ENCODE measurements at regions not wholly inside any gene's neighbourhood (a gene's known extent, or its start where the extent isn't known, plus 50 kb on each side); places are given as distances from the start of the nearest gene placed in this dataset.
"Not testable (repeated sequence)": the region's sequence is repeated elsewhere in the genome, so short reads cannot be mapped to it uniquely, and the experiment has no call there.

DNA sequence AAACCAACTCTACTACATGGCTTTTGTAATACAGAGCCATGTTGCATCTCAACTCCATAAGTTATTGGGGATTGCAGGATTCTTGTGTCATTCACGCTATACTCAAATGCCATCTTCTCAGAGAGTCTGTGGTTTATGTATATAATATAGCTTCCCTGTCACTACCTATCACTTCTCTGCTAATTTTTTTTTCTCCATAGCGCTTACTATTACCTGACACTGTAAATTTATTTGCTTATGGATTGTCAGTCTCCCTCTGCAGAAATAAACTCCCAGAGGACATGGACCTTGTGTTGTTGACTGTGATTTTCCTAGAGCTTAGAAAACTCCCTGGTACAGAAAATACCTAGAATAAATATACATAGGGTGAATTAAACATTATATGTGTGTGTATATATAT lies 990.5 kb downstream of the TBL1XR1 start:
- no peak for DNase-seq (ENCODE audit: low read depth in 2 of 2)

DNA sequence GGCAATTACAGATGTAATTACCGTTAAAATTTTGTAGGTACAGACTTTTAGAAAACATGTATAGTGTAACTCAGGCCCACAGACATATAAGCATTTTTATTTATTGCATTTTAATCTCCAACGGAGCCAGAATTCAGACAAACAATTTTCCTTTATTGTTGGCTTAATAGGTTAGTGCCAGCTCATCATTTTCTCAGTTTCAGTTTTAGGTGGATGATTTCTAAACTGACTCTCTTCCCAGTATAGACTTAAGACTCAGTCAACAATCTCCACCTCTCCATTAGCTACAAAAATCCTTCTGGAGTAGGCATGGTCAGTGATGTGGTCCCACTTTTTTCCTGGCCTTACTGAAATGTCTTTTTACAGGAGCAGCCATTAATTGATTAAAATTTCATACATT lies 994.6 kb downstream of the TBL1XR1 start:
- DNase-seq (ENCODE audit: low read depth in 2 of 2), result no peak

DNA sequence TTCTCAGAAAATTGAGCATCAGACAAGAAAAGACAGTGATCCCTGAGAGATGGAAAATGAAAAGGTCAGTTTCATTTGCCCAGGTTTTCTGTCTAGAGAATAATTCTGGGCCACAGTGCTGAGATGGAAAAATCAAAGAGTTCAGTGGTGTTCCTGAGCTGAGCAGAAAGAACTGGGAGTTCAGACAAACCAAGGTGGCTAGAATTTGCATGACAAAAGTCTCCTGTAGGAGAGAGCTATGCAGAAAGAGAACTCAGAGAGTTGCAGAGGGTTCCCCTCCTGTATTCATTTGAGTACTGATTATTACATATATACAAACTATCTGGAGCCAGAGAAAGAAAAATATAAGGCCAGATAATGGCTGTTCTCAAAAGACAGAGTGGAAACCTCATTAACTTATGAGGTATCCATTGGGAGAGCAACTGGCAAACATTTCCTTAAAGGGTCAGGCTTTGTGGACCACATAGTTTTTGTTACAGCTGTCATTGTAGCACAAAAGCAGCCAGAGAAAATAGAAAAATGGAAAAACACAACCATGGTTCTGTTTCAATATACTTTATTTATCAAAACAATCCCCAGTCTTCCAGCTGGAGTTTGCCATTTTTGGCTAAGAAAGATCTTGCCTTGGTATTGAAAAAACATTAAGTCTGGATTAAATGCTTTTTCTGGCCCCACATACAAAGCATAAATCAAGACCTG lies 1004.1 kb downstream of the TBL1XR1 start:
- no peak for DNase-seq (ENCODE audit: low read depth in 2 of 2)

DNA sequence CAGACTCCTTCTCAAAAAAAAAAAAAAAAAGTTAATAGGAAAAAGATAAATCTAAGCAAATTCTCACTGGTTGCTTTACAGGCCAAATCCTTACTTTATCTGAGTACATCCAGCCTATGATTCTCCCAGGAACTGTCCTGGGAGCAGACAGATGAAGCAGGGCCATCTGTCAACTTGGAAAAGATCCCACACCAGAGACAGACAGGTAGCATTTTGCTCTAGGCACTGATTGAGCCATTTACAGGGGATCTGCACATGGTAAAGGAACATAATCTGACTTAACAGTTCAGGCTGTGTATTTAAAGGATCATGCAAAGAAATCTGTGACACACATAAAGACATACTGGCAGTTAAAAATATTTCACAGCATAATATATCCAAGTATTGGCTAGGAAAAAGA lies 1006.5 kb downstream of the TBL1XR1 start:
- DNase-seq (ENCODE audit: low read depth in 2 of 2), result no peak

DNA sequence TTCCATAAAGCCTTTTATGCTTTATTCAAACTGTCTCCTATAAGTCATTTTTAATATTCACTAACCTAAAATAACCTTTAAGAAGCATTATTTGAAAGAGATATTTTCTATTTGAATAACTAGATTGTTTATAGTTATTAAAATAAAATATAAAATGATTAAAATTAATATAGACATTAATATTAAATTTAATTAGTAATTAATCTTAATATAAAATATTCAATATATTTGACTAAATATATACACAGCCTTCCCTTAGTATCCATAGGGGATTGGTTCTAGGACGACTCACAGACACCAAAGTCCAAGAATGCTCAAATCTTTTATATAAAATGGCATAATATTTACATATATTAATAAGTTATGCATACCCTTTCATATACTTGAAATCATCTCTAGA lies 1014.1 kb downstream of the TBL1XR1 start:
- DNase-seq (ENCODE audit: low read depth in 2 of 2), result no peak

DNA sequence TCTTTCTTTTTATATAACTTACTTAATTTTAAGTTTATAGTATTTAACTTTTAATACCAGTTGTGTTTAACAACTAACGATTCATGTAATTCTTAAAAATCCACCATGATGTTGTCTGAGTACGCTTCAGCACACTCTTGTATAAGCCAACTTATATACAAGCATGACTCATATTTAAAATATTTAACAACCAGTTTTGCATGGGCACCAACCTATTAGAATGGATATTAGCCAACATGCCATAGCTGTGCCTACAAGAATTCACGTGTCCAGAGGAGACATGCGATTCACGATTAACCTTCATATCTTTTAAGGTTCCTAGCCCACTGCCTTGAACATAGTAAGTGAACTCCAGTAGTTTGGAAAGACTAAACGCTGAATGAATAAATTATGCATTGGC lies 1023.2 kb downstream of the TBL1XR1 start:
- no peak for DNase-seq (ENCODE audit: low read depth in 2 of 2)

DNA sequence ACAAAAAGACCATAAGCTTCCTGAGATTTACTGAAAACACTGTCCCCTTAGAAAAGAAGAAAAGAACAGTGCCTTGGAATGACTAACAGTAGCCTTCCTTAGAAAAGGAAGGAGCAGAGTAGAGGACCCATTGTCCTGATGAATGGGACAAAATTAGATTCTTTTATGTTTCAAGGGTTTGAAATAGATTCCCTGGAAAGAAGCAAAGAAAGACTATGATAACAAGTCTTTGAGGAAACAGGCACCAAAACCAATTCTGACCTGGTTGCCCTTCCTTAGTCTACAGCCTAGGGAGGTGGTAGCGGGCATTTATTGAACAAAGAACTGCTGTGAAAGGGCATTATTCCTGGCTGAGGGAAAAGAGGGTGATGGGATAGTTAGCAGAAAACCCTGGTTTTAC lies 1024.8 kb downstream of the TBL1XR1 start:
- no peak for DNase-seq (ENCODE audit: low read depth in 2 of 2)

DNA sequence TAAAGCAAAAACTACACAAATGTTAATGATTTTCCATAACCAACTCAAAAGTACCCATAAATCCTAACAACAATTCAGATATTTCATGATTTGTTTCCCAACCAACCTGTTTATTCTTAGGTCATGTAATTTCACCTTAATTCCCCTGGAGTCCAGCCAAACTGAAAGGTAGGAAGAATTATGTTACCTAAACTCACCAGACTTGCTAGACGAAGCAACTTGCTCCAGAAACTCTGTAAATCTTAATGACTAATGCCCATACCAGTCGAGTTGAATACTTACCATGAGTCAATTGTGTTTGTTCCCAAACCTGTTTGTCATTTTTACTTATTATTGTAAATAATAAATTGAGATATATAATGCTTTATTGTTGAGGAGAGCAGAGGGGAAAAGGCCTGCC lies 1030.0 kb downstream of the TBL1XR1 start:
- DNase-seq (ENCODE audit: low read depth in 2 of 2), result no peak

DNA sequence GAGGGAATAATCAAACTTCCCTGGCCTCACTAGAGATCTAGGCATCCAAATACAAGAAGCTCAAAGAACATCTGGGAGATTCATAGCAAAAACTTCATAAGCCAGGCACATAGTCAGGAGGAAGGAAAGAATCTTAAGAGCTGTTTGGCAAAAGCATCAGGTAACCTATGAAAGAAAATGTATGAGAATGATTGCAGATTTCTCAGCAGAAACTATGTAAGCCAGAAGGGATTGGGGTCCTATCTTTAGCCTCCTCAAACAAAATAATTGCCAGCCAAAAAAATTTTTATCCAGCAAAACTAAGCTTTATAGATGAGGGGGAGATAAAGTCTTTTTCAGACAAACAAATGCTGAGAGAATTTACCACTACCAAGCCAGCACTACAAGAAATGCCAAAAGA lies 1036.3 kb downstream of the TBL1XR1 start:
- no peak for DNase-seq (ENCODE audit: low read depth in 2 of 2)

DNA sequence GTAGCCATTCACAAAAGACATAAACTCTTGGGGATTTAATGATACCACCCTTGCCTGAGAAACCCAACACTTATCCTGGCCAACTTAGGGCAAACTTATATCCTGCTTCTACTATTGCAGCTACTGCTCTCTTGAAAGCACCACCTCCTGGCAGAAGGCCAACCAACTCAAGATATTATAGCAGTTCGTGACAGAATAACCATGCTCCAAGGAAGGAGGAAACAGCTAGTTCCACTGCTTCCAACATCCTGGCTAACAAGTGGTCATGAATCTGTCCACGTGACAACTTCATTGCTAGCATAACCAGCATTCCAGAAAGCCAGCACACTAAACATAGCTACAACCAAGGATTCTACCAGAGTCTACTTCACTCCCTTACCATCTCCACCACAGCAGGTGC lies 1037.5 kb downstream of the TBL1XR1 start:
- DNase-seq (ENCODE audit: low read depth in 2 of 2), result no peak

DNA sequence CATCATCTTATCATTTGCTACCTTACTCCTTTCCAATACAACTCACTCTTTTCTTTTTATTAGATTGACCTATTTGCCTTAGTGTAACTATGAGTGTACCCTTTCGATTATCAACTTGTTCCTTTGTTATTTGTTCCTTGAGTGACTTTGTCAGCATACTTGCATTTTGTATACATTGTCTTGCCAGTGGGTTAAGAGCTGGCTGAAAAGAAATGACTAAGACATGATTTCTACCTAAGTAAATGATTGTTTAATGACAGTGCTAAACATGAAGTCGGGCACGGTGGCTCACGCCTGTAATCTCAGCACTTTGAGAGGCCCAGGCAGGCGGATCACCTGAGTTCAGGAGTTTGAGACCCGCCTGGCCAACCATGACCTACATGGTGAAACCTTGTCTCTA lies 1042.3 kb downstream of the TBL1XR1 start:
- DNase-seq (ENCODE audit: low read depth in 2 of 2), result no peak

DNA sequence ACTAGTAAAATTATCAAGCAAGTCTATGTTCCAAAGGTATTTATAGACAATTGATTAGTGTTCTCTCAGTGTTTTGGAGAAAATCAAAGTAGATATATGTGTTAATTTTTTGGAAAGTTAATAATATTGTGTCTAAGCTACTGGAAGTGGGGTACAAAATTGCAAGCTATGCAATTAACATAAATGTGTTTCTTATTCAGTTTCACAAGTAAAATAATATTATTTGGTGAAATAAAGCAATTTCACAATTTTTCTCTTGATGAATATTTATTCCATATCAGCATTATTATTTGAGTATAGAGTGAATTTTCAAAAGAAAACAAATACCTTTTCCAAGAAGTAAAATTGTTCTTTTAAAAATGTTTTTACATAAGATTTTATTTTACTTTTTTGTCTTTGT lies 1047.7 kb downstream of the TBL1XR1 start:
- no peak for DNase-seq (ENCODE audit: low read depth in 2 of 2)

DNA sequence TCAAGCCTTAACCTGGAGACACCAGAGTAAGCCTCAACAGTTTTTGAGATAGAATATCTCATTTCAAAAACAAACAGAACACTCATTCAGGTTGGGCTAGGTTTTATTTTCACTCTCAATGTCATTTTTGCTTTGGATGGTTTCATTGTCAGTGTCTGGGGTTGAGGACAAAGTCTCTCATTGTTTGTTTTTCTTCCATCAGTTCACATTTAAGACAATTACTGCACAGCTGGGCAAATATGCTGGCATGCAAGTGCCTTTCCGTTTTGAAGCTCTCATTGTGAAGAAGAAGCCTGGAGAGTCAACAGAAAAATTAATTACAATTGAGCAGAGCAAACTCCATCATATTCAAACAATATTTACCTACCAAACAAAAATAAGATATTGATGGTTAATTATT lies 1050.0 kb downstream of the TBL1XR1 start:
- no peak for DNase-seq (ENCODE audit: low read depth in 2 of 2)

DNA sequence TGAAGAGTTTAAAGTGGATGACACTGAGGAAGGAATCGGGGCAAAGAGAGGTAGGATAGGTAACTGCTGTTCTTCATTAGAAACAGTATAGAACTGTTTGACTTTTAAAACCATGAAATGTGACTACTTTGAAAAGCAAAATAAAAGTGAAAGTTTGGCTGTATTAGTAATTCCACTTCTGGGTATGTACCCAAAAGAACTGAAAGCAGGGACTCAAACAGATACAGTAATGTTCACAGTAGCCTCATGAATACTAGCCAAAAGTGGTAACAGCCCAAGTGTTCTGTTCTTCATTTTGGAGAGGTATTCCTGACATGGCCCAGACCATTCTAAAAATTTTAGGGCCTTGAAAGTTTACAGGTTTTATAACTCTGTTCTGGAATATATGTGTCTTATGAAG lies 1055.4 kb downstream of the TBL1XR1 start:
- DNase-seq (ENCODE audit: low read depth in 2 of 2), result no peak

DNA sequence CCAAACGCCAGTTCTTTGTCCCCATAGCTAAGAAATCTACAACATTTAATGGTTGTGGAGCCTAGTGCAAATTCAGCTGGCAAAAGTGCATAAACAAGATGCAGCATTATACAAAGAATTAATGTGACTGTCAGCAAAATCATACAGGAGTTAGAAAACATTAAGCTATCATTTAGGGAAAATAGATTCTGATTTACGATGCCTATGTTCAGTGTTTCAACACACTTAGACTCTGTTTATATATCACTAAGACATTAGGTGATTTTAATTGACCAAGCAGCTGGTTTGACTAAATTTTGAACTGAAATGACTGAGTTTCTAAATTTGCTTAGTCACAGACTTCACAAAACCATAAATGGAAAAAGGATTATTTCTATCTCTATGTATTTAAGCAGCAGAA lies 1076.8 kb downstream of the TBL1XR1 start:
- no peak for DNase-seq (ENCODE audit: low read depth in 2 of 2)

DNA sequence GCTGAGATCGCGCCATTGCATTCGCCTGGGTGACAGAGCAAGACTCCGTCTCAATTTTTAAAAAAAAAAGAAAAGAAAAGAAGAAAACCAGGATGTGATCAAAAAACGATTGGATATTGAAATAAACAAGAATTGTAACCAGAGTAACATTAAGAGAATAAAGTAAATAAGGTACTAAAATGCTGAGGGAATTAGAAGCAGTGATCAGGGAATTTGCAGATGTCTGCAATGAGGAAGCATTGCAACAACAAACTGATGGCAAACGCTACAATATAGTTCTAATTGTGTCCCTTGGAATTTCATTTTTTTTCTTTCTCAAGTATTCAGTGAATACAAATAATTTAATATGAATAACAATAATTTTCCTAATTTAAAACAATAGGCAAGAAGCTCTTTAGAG lies 1077.5 kb downstream of the TBL1XR1 start:
- no peak for DNase-seq (ENCODE audit: low read depth in 2 of 2)

DNA sequence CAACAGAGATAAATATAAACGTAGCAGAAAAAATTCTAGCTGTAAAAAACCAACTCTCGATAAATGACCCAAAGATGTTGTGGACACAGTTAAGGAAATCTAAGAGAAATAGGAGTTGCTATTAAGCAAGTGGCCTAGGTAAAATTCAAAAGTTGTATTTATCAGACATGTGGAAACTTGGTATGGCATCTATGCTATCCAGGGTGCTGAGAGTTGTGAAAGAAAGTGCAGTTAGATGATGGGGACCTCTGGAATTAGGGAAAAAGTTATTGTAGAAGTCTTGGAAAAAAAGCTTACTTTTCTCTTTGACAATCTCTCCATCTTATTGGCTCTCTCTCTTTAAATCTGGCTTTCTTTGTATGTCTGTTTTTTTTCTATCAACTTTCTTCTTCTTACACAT lies 1090.9 kb downstream of the TBL1XR1 start:
- DNase-seq (ENCODE audit: low read depth in 2 of 2), result no peak

DNA sequence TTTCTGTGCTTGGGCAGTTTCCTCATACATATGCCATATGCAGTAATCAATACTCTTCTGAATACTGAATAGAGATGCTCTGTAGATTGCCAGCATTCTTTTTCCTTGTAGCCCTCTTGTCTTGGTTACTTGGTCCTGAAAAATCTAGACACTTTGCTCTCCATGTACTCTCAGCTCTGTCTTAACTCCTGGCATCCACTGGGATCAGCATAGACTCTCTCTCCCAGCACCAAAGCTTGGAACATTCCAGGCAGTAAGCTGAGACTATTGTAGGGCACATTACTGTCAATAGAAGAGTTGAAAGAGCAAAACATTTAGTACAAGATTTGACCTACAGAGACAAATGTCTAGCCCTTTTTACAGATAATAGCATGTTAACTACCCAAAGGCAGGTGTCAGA lies 1100.3 kb downstream of the TBL1XR1 start:
- no peak for DNase-seq (ENCODE audit: low read depth in 2 of 2)

DNA sequence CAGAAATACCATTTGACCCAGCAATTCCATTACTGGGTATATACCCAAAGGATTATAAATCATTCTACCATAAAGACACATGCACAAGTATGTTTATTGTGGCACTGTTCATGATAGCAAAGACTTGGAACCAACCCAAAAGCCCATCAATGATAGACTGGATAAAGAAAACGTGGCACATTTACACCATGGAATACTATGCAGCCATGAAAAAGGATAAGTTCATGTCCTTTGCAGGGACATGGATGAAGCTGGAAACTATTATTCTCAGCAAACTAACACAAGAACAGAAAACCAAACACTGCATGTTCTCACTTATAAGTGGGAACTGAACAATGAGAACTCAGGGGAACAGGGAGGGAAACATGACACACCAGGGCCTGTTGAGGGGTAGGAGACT lies 1103.4 kb downstream of the TBL1XR1 start:
- DNase-seq (ENCODE audit: low read depth in 2 of 2), result not testable (repeated sequence)

DNA sequence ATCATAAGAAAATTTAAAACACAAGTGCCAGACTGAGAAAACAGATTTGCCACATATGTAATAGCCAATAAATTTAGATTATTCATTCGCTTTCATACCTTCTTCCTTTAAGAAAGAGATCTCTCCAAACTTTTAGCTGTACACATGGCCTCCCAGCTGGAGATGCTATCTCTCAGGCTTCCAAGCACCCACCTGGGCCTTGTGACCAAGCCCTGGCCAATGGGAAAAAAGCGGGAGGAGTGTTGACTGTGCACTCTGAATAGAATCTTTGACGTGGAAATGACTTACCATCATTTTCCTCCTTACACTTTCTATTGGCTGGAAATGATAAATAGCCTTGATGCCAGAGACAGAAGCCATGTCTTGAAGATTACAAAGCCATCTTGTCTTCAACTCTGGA lies 1106.6 kb downstream of the TBL1XR1 start:
- DNase-seq (ENCODE audit: low read depth in 2 of 2), result no peak

DNA sequence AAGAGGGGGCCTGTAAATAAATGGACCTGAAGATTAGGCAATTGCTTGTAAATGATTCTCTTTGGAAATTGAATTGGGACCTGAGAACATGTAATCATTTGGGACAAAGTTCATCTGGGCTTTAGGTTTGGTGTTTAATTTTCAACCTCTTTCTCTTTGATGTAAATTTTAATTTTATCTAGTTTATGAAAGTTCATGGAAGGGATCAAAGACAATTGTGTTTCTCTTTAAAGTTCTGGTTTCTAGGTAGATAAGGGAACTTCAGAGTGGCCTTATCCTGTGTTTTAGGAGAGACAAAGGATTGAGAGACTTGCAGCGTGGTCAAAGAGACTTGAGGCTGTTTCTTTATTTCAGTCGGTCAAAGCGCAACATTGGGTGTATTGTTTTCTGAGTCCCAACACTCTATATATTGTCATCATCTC lies 1108.3 kb downstream of the TBL1XR1 start:
- DNase-seq (ENCODE audit: low read depth in 2 of 2), result no peak

DNA sequence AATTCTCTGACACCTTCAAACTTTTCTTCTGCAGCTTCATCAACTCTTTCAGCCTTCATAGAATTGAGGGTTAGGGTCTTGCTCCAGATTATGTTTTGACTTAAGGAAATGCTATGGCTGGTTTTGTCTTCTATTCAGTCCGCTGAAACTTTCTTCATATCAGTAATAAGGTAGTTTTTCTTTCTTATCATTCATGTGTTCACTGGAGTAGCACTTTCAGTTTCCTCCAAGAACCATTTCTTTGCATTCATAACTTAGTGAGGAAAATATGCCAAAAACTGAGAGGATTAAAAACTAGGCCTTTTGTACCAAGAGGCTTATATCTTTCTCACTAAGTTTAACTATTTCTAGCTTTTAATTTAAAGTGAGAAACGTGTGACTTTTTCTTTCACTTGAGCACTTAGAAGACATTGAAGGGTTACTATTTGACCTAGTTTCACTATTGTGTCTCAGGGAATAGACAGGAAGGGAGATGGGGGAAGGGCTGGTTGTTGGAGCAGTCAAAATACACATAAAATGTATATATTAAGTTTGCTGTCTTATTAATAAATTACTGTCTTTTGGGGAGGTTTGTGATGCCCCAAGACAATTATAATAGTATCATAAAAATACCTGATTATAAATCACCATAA lies 1110.1 kb downstream of the TBL1XR1 start:
- DNase-seq (ENCODE audit: low read depth in 2 of 2), result no peak

DNA sequence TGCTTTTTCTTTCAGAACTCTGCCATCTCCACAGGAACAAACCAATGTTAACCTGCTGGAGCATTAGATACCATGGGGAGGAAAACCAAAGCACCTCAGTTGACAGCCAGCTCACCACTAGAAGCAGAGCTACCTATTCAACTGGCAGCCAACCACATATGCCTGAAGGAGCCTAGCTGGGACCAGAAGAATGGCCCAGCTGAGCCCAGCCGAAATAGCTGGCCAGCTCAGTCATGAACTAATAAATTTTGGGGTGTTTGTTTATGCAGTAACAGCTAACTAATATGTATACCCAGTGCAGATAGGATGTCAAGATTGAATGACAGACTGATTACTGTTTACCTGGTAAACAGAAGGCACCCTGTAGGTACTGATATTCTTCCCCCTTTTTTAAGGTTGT lies 1117.5 kb downstream of the TBL1XR1 start:
- DNase-seq (ENCODE audit: low read depth in 2 of 2), result no peak

DNA sequence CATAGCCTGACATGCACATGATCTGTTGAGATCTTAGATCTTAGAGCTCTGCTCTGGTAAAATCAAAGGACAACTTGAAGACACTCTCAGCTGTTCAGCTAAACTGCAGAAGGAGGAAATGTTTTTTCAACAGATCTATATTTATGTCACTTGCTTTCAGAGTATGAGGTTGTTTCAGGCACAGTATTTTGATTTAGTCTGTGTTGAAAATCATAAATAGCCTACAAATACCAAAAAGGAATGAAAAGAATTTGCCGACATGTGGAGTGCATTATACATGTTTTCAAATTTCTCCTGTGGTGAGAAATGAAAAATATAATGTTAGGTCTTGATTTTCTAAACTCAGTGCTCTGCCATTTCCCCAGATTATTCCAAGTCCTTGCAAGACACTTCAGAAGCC lies 1118.4 kb downstream of the TBL1XR1 start:
- no peak for DNase-seq (ENCODE audit: low read depth in 2 of 2)

Data from stimulated activated CD4-positive, alpha-beta T cell treated with anti-CD3 and anti-CD28 coated beads, Interleukin-12 subunit alpha, Interleukin-12 subunit beta, amount 100 ng/mL, for 24 hours (primary cell).